ENCODE measurements at regions not wholly inside any gene's neighbourhood (a gene's known extent, or its start where the extent isn't known, plus 50 kb on each side); places are given as distances from the start of the nearest gene placed in this dataset.

DNA sequence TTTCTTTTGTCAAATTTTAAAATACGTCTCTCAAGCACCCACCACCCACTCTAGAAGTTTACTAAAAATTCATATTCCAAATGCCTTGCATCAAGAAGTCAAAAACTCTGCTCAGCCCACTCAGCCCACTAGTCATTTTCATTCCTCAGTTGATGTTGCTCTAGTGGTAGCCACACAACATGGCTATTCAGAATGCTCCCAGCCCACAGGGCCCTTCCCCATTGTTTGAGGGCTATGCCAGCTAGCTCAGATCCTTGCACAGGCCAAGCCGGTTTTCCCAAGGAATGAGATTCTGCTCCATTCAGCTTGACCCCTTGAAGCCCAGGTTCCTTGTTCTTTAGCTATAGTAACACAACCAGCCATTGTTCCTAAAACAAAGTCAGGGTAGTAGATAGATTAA is 297.5 kb upstream of the RASGEF1B start:
- DNase-seq: no peak

DNA sequence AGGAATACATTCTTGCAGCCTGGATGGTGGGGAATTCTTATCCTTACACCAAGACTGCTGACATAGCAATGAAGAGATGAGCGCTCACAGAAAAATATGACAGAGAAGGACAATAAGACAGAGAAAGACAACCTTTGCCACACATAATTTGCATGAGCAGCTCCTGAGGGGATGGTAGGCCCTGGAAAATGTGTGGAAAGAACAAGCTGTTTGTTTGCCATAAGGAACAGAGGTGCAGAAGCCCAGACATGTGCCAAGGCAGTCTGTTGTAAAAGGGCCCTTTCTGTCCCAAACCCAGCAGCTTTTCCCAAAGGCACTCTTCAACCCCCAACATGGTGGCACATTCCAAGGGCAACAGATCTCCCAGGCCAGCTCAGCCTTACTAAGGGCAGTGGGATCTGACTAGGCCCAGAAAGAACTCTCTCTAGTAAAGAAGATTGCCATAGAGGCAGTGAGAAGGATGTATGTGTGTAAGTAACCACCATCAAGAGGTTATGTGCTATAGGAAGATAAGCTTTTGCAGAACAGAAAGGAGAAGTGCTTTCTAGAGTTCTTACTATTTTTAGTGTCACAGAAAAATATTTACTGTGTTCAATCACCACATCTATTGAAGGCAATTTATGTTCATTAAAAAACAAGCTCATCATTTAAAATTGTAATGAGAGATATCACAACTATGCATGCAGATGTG is 287.0 kb upstream of the RASGEF1B start:
- DNase-seq: no peak

DNA sequence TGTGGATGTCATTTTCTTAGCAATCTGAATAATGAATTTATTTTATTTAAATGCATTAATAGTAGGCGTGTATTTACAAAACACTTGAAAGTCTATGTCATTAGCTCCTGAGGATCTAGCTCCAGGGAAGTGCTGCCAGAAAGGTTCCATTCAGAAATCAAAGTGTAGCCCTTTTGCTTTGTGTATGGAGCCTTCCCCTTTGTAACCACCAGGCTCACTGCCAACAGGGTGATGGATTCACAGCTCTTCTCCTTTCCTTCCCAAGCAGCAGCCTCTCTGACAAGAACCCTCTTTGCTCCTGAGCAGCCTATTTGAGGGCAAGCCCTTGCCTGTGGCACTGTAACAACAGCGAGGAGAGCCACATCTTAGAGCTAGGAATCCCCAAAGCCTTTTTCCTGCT is 286.0 kb upstream of the RASGEF1B start:
- no peak for DNase-seq

DNA sequence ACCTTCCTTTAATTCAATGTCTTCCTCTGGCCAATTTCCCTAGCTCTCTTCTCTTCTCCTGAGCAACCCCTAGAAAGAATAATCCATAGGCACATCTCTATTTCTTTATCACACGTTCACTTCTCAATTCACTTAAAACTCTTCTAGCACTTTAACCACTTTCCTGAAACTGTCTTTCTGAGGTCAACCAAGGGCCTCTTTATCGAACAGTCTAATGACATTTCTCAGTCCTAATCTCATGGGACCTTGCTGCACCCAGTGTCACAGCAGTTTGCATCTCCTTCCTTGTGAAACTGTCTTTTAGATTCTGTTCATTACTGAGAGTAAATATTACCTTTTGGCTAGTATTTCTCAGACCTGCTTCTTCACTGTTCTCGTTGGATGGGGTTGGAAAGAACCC is 285.3 kb upstream of the RASGEF1B start:
- no peak for DNase-seq

DNA sequence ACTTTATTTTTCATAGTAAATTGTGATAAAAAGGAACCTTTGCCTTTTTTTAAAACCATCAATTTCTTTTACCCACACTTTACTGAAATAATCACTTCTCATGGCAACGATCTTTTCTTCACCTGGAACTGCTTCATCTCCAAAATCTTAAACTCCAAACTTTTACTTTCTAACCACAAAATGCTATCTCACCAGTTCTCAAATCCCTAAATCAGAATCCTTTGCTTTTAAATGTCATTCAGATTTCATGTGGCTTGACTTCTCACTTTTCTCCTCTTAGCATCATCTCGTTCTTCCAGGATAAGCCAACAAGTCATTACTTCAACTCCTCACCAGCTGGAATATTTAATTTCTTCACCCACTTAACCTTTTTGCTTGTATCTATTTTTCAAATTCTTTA is 284.3 kb upstream of the RASGEF1B start:
- DNase-seq: no peak

DNA sequence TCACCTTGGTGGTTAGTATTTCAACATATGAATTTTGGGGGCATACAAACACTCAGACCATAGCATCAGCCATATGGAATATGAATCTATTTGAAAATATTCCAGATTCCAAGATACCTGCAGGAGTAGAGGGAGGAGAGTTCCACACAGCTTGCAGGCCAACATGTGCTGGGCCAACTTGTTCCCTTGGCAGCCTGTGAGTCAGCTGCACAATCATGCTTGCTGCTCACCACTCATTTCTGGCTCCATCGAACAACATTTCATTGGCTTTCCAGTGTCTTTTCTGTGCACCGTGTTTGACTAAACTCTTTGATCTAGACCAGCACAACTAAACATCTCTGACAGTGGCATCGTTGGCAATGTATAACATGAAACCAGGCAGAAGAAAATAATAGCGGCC is 282.5 kb upstream of the RASGEF1B start:
- no peak for DNase-seq

DNA sequence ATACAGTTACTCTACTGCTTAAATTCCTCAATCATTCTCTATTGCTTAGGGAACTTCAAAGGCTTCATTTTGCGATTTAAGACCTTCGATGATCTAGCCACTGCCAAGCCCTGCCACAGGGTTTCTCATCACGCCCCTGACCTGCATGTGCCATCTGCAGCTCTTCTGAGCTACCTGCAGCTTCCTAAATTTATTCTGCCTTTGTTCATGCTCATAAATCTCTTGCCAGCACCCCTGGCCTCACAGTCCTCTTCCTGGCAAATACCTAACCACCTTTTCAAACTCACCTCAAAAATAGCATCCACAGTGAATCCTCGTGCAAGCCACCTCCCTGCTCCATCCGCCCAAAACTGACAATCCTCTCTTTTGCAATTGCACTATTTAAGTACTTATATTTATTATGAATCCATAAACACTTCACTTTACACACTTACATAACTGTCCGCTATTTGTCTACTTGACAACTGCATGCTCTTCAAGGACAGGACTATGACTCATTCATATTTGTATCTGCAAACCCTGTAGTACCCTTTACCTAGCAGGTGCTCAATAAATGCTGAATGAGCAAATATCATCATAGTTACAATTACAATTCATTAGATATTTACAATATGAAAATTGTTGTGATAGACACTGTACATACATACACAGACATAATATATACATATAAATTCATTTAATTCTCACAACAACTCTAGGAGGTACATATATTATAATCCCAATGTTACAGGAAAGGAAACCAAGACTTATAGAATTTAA is 280.0 kb upstream of the RASGEF1B start:
- no peak for DNase-seq

DNA sequence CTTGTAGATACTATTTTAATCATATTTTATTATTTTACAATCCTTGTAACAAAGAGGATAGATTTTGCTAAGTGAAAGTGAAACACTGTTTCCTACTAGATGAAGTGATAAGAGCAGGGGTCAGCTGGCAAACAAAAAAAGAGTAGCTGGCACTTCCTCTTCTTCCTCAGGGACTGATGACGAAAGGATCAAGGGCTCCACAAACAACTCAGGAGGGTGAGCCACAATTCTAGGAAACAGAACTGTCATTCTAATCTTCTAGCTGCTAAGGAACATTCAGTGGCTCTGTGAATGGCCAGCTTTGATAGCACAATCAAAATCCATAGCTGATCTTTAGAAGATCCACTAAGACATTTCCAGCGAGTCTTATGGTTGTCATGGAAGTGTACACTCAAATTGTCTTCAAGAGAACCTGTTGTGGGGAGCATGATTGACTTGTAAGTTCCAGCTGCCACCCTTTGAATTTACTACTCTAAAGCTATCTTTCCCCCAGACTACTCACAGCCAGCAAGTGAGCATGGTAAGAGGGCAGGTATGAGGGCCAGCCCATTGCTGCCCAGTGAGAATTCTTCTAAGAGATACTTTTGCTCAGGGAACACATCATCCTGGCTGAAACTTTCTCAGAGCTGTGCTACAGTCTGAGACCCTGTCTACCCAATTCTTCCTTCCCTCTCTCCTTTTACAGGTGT is 275.7 kb upstream of the RASGEF1B start:
- no peak for DNase-seq

DNA sequence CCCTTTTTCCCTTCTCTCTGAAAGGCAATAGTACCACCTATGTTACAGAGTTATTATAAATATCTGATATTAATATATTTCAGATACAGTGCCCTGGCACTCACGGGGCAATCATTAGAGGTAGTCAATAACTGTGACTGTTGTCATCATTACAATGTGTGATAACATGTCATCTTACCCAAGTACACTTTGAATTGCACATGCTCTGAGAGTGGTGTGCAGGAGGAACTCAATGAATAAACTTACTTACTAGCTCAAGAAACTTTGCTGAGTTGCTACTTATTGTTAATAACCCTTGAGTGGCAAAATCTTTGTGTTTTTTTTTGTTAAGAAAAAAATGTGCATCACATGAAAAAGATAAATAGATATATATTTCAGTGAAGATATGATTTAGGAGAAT is 275.1 kb upstream of the RASGEF1B start:
- no peak for DNase-seq

DNA sequence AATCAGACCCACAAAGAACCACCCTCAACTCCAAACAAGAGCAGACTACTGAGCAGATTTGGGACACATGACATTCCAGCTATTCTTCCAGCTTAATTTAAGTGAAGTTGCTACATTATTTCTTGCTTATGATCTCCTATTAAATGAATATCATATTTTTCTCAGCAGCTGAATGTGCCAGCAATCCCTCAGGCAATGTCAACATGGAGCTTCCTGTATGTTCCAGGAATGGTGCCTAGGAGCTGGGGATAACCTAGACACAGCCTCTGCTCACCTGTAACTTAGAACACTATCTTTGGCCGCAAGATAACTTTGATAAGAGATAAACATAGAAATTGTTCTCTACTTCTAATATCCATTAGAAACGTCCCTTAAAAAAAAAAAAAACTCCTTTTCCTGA is 274.4 kb upstream of the RASGEF1B start:
- DNase-seq: no peak

DNA sequence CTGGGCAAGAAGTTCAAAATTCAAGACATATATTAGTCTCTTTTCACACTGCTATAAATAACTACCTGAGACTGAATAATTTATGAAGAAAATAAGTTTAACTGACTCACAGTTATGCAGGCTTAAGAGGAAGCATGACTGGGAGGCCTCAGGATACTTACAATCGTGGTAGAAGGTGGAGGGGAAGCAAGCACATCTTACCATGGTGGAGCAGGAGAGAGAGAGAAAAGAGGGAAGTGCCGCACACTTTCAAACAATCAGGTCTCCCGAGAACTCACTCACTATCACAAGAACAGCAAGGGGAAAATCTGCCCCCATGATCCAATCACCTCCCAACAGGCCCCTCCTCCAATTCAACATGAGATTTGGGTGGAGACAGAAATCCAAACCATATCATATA is 273.3 kb upstream of the RASGEF1B start:
- no peak for DNase-seq

DNA sequence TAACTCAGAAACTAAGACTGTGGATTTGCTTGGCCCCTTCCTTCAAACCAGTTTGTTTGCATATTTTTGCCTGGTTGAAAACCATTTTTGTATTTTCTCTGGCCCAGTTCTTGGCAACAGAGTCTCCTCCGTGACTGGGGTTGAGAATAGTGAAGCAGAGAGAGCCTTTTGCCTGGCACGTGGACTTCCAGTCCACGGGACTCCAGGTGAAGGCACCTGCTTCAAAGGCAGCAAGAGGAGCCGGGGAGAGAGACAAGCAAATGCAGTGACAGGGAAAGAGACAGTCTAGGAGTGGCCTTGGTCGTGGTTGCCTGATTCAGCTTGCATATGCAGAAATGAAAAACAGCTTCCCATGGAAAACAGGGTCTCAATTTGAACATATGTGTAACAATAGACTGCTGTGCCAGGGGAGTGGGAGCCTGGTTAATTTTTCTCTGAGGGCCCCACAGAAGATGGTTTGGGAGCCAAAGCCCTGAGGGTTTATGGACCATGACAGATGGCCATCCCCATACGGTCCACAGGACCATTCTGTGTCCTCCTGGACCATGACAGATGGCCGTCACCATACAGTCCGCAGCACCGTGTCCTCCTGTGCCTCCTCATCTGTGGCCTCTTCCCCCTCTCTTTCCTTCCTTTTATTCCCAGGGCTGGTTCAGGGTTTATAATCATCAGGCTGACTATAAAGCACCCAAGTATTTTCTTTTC is 272.2 kb upstream of the RASGEF1B start:
- no peak for DNase-seq

DNA sequence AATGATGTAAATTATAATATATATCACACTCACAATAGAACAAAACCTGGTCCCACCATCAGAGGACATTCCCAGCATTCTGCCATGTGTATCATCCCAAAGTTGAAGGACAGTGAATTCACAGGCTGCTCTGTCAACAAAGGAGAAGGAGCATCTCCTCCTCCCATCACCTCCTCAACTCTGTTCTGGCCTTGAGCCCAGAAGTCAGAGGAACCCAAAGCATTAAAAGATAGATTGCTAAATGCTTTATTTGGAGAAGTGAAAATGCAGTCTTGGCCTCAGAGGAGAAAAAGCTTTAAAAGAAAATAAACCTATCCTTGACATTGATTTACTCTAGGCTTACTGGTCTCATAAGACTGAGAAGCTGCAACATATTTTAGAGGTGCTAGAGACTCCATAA is 268.8 kb upstream of the RASGEF1B start:
- no peak for DNase-seq

DNA sequence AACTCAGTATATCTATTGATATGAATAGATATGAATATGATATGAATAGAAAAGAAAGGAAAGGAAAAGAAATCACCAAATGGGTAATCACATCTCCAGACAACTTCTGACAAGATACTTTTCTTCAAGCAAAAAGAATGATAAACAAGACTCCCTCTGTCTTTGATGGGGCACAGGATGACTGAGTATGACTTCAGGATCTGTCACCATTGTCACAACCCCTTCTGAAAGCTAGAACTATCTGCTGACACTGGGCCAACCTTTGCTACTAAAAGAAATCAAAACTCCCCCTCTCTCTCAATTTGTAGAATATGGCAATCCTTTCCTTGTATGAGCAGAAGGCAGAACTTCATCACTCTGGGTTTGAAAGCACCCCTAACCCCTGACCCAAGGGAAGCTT is 267.2 kb upstream of the RASGEF1B start:
- DNase-seq: no peak

DNA sequence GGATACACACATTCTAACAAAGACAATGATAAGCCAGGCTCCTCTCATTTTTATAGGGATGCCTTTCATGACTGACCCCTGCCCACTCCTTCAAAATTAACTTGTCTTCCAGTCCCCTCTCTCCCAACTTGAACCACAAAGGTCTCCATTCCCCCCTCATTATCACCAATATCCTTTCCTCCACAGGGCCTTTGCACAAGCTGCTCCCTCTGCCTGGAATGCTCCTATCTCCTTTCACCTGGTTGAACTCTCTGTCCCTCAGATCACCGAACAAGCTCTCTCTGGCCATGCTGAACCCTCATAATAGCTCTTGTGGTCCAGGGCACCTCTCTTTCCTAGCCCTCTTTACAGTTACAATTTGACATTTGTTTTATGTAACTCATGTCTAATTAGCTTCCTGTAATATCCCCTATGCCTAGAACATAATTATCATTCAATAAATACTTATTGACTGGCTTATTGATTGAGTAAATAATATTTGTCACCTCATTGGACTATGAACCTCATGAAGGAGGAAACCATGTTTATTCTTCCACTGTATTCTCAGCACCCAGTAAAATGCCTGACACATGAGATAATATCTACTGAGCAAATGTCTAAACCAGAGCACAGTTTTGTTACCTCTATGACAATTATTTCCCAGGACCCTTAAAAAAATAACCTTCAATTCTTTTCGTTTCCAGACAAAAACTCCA is 266.3 kb upstream of the RASGEF1B start:
- no peak for DNase-seq

DNA sequence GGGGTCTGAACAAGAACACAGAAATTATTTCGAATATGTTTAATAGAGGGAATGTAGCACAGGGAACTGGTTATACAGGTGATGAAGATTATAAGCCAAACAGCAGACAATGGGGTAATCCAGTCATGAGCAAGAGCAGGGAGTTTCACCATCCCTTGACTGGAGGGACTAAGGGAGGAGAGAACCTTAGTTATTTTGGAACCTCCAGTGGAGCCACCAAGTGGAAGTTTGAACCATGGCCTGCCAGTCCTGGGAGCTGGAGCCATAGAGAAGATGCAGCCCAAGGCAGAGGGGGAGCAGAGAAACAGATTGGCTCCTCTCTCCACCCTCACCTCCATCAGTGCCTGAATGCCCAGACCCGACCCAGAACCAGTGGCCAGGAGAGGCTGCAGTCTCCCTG is 264.6 kb upstream of the RASGEF1B start:
- no peak for DNase-seq

DNA sequence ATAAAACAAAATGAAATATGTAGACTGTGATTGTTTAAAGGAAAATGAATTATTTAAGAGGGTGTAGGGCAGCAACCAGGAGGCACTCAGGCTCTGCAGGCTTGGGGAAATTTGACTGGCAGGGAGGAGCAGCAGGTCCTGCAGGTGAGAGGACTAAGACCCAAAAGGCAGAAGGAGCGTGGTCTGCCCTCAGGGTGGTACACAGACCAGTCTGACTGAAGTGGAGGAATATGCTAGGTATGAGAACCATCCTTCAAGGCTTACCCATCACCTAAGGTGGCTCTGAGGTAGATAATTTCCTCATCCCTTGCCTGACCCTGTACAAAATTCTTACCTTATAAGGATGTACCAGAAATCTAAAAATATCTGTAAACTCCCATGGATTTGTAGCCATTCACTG is 261.3 kb upstream of the RASGEF1B start:
- no peak for DNase-seq

DNA sequence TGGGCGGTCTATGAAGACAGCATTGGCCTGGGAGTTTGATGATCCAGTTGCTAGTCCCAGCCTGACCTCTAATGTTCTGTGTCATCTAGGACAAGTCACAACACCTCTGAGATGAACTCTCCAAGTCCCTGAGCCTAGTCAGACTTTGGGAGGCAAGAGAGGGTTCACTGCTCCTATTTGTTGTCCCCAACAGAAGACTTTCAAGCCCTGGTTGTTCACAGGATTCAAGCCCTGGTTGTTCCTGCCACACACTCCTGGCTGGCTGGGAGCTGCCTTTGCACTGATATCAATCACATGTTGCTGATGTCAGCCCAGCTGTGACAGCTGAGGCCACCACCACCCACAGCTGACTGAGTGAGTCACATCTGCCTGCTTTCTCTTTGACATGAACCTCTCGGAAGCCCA is 253.2 kb upstream of the RASGEF1B start:
- no peak for DNase-seq

DNA sequence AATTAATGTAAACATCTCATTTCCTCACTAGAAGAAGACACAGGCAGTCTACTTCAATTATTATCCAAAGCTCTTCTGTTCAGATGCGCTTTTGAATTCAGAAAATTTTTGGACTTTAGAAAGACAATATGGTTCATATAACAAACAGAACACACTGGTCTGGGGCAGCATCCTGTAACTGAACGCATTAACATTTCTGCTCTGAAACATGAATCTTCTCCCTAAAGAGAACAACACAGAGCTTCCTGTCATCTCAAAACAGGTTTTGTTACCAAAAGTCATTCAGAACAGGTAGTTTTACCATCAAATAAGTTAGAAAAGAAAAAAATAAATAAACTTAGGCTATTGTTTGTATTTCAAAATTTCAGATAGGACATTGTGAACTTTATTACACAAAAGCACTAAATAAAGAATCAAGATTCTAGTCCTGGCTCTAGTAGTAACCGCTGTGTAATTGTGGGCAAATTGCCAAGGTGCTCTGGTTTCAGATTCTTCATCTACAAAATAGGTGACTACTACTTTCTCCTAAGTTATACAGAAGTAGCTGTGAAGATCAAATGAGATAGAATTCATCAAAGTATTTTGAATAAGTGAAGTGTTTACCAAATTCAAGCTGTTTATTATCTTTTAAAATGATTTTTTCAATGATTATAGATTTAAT is 252.3 kb upstream of the RASGEF1B start:
- no peak for DNase-seq

DNA sequence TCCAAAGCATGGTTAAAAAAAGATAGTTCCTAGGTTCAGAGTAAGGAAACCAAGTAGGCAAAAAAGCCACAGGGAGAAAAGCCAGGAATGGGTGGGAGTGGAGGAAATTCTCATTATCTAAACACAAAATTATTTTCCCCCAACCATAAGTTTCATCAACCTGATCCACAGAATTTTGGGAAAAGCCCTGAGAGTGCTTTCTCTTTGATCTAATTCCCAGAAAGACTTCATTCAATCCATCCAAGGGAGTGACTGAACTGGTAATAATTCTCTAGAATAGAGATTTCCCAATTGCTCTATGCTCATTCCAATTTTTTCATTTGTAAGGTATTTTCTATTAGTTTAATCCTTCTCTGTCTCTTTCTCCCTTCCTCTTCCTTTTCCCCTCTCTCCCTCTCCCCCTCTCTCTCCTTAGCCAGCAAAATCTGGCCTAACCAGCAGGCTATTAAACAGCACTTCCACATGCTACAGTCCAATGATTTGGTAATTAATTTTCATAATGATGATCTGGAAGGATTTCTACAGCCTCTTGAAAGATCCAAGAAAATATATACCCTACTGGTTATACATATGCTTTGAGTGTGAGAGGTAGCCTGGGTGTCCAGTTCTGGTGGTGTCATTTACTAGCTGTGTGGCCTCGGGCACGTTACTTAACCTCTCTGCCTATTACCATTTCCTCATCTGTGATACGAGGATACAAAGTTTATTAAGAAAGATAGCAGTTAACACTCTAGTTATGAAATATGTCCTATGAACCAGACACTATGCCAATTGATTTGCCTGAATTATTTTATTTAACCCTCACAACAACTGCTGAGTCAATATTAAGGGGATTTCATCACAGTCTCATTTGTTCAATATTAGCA is 251.5 kb upstream of the RASGEF1B start:
- no peak for DNase-seq

Data from right kidney (tissue), 1 donor.